AG10803 (cell line): ENCODE measurements at regions not wholly inside any gene's neighbourhood (a gene's known extent, or its start where the extent isn't known, plus 50 kb on each side); places are given as distances from the start of the nearest gene placed in this dataset.
"Not testable (repeated sequence)": the region's sequence is repeated elsewhere in the genome, so short reads cannot be mapped to it uniquely, and the experiment has no call there.

ENCODE experiments used
- DNase-seq: peaks from one replicate; pipeline ENCODE4 v3.0.0; 2010; ENCODE audit warnings: low read depth
- H3K4me3 ChIP-seq: 2 replicates; pipeline ENCODE4 v1.5.1; 2011; ENCODE audit warnings: mild to moderate bottlenecking, low read length, control low read depth
- CTCF ChIP-seq: conservative IDR thresholded peaks from 2 replicates; pipeline ENCODE4 v1.5.1; 2011; ENCODE audit warnings: mild to moderate bottlenecking, low read length, control low read depth, inconsistent platforms

DNA sequence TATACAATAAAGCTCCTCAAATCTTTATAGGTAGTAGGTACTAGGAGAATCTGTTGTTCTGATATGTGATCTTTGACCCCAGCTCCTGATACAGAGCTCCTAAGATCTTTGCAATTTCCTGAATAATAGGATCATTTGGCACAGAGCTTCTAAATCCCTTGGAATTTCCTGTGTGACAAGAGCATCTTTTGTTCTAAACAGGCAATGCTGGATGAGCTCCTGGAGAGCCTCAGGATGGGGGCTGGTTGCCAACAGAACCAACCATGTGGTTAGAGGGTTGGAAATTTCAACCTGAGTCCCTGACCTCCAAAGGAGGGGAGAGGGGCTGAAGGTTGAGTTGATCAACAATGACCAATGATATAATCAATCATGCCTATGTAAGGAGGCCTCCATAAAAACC is 629.0 kb downstream of the CCSER2 start:
- no peak for TF ChIP-seq CTCF
- DNase-seq = no peak

GRCh38 chr10:84965468-84965867 is 637.1 kb downstream of the CCSER2 start:
- no peak for DNase-seq
- H3K4me3 ChIP-seq = no peak overlapping the region
- no peak for TF ChIP-seq CTCF

More for the DNA sequence above, 629.0 kb downstream of the CCSER2 start:
- no peak overlapping the region for H3K4me3 ChIP-seq

- no peak for DNase-seq
- no peak for TF ChIP-seq CTCF
Observed at GRCh38 chr10:84966708-84967441, 638.5 kb downstream of the CCSER2 start.

DNA sequence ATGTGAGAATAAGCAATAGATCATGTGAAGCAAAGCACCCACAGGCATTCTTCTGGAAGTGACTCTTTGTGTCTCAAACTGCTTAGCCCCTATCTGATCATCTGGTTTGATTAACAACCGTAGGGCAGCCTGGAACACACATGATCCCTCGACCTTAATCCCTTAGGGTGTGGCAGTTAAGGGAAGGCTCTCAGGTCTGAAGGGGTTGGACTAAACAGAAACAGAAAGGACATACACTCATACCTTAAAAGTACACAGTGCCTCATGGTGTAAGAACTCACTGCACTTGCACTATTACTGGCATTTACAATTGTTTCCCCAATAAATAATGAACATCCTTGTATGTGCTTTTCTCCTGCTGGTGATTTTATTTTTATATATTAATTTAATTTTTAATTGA is 640.9 kb downstream of the CCSER2 start:
- not testable (repeated sequence) for DNase-seq, H3K4me3 ChIP-seq

More at GRCh38 chr10:84966708-84967441, 638.5 kb downstream of the CCSER2 start:
- H3K4me3 ChIP-seq = no peak overlapping the region

DNA sequence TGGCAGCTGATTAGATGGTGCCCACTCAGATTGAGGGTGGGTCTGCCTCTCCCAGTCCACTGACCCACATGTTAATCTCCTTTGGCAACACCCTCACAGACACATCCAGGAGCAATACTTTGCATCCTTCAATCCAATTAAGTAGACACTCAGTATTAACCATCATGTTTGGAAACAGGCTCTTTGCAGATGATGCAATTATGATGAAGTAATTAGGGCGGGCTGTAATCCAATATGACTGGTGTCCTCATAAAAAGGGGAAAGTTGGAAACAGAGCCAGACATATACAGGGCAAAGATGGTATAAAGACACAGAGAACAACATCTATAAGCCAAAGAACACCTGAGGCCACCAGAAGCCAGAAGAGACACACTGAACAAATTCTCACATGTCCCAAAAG is 658.6 kb downstream of the CCSER2 start:
- no peak overlapping the region for H3K4me3 ChIP-seq
- no peak for TF ChIP-seq CTCF
- DNase-seq = no peak

DNA sequence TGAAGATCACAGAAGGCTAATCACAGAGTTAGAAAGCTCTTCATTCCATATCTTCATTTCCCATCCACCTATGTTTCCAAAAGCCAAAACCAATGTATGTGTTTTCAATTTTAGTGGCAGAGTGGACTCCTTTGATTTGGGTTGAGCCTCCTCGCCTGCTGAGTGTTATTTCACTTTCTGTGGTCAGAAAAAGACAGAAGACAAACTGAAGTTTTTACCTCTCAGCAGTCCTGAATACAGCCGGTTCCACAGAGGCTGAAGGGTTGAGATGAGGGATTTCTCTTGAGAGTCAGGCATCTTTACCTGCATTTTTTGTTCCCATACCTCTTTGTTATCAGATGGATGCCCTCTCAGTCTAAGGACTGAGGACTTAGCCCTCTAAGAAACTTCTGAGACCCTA is 659.6 kb downstream of the CCSER2 start:
- H3K4me3 ChIP-seq = no peak overlapping the region
- DNase-seq = no peak
- no peak for TF ChIP-seq CTCF

- TF ChIP-seq CTCF = no peak
- no peak for DNase-seq
Observed at GRCh38 chr10:84990713-84991112, 662.3 kb downstream of the CCSER2 start.

More at GRCh38 chr10:84990713-84991112, 662.3 kb downstream of the CCSER2 start:
- H3K4me3 ChIP-seq = no peak overlapping the region
